HG03097 (cell line): ENCODE measurements at regions not wholly inside any gene's neighbourhood (a gene's known extent, or its start where the extent isn't known, plus 50 kb on each side); places are given as distances from the start of the nearest gene placed in this dataset.

Experiments used
- ATAC-seq: cut with Tn5 transposase; IDR thresholded peaks from one replicate; pipeline ENCODE4 v1.9.1; 2021; ENCODE audit not compliant: unreplicated experiment, low FRiP score

GRCh38 chr4:126775485-126776106 is 857.2 kb upstream of the INTU start:
- no peak for ATAC-seq

- ATAC-seq = no peak
These were observed 856.4 kb upstream of the INTU start for GRCh38 chr4:126776361-126776760.

GRCh38 chr4:126777649-126778048 is 855.1 kb upstream of the INTU start:
- no peak for ATAC-seq

GRCh38 chr4:126778348-126778747 is 854.4 kb upstream of the INTU start:
- no peak for ATAC-seq

- ATAC-seq = no peak
These were observed 853.8 kb upstream of the INTU start for GRCh38 chr4:126779001-126779400.

GRCh38 chr4:126779436-126780166 is 853.2 kb upstream of the INTU start:
- no peak for ATAC-seq

- no peak for ATAC-seq
These were observed 849.6 kb upstream of the INTU start for GRCh38 chr4:126783191-126783590.

GRCh38 chr4:126784966-126785580 is 847.7 kb upstream of the INTU start:
- ATAC-seq = no peak

- ATAC-seq = no peak
These were observed 842.1 kb upstream of the INTU start for GRCh38 chr4:126790633-126791032.

- ATAC-seq = no peak
These were observed 838.4 kb upstream of the INTU start for GRCh38 chr4:126794363-126794762.

- no peak for ATAC-seq
These were observed 834.5 kb upstream of the INTU start for GRCh38 chr4:126798214-126798613.

- no peak for ATAC-seq
These were observed 833.3 kb upstream of the INTU start for GRCh38 chr4:126799416-126799815.

- ATAC-seq = no peak
These were observed 832.7 kb upstream of the INTU start for GRCh38 chr4:126799971-126800574.

GRCh38 chr4:126800575-126801141 is 832.1 kb upstream of the INTU start:
- ATAC-seq = no peak

- ATAC-seq = no peak
These were observed 825.6 kb upstream of the INTU start for GRCh38 chr4:126807132-126807531.

- ATAC-seq = no peak
These were observed 820.7 kb upstream of the INTU start for GRCh38 chr4:126812076-126812475.

GRCh38 chr4:126820631-126821030 is 812.1 kb upstream of the INTU start:
- no peak for ATAC-seq

GRCh38 chr4:126821152-126821551 is 811.6 kb upstream of the INTU start:
- ATAC-seq = no peak

- no peak for ATAC-seq
These were observed 807.7 kb upstream of the INTU start for GRCh38 chr4:126825083-126825482.

GRCh38 chr4:126827669-126828068 is 805.1 kb upstream of the INTU start:
- no peak for ATAC-seq

GRCh38 chr4:126834854-126835253 is 797.9 kb upstream of the INTU start:
- no peak for ATAC-seq
